HAP-1 (cell line): ENCODE measurements at regions not wholly inside any gene's neighbourhood (a gene's known extent, or its start where the extent isn't known, plus 50 kb on each side); places are given as distances from the start of the nearest gene placed in this dataset.
A peak's percentile ranks its signal among the peaks of the same experiment; 100 is the strongest.

ENCODE experiments used
- DNase-seq, 2 experiments: peaks; one replicate each; pipeline ENCODE4 v3.0.0-alpha.2; 2016 to 2020; ENCODE audit warnings: low spot score in 2 of 2
- H3K27me3 ChIP-seq: fragments of 250-450 bp; sonication (Bioruptor Pico); 2 replicates; pipeline ENCODE4 v1.5.1; 2020; ENCODE audit warnings: low read depth, mild to moderate bottlenecking, moderate library complexity
- H3K36me3 ChIP-seq: fragments of 250-450 bp; sonication (Bioruptor Pico); replicated peaks from 2 replicates; pipeline ENCODE4 v1.5.1; 2020; ENCODE audit warnings: mild to moderate bottlenecking
- H3K4me1 ChIP-seq: fragments of 250-450 bp; sonication (Bioruptor Pico); 2 replicates; pipeline ENCODE4 v1.5.1; 2020; ENCODE audit warnings: mild to moderate bottlenecking
- H3K4me3 ChIP-seq: fragments of 250-450 bp; sonication (Bioruptor Pico); 2 replicates; pipeline ENCODE4 v1.5.1; 2020; ENCODE audit warnings: mild to moderate bottlenecking, moderate library complexity
- H3K9me3 ChIP-seq: fragments of 250-450 bp; sonication (Bioruptor Pico); 2 replicates; pipeline ENCODE4 v1.5.1; 2020; ENCODE audit warnings: mild to moderate bottlenecking, moderate library complexity
- in situ Hi-C: fragments of 300-500 bp; cut with MboI; formaldehyde crosslinking; loops from 3 replicates; pipeline ENCODE4 v1.14.3; 2020; ENCODE audit warnings: low sequenced_read_pairs, inconsistent platforms, mixed read lengths

GRCh38 chr5:27734838-27735237 lies 696.5 kb upstream of the CDH9 start:
- H3K4me3 ChIP-seq, result no peak overlapping the region
- H3K9me3 ChIP-seq, result no peaks in the 10 kb centered on the region
- in situ Hi-C loops, result no loop called here
- no peaks in the 10 kb centered on the region for H3K27me3 ChIP-seq
- H3K4me1 ChIP-seq, result no peaks in the 10 kb centered on the region
- no peak for DNase-seq
- no peaks in the 10 kb centered on the region for H3K36me3 ChIP-seq

GRCh38 chr5:27733237-27733636 lies 694.9 kb upstream of the CDH9 start:
- no peak for DNase-seq
- Histone ChIP-seq H3K4me3 (no peak overlapping the region), H3K27me3 (no peaks in the 10 kb centered on the region), H3K9me3 (no peaks in the 10 kb centered on the region), H3K4me1 (no peaks in the 10 kb centered on the region), H3K36me3 (no peaks in the 10 kb centered on the region)
- in situ Hi-C loops, result no loop called here

- in situ Hi-C loops, result no loop called here
- H3K27me3 ChIP-seq, result no peaks in the 10 kb centered on the region
- H3K9me3 ChIP-seq, result no peaks in the 10 kb centered on the region
- no peaks in the 10 kb centered on the region for H3K36me3 ChIP-seq
- H3K4me1 ChIP-seq, result peaks cover 28% of the 10 kb centered on the region
- DNase-seq, result peak in 1 of 2 experiments; percentile 77
- no peak overlapping the region for H3K4me3 ChIP-seq
Measured at GRCh38 chr5:27727254-27727653, 688.9 kb upstream of the CDH9 start.

- in situ Hi-C loops, result no loop called here
Measured at GRCh38 chr5:27722337-27722736, 684.0 kb upstream of the CDH9 start.

GRCh38 chr5:27708534-27708933 lies 670.1 kb upstream of the CDH9 start:
- no peak for DNase-seq
- Histone ChIP-seq H3K27me3 (no peaks in the 10 kb centered on the region), H3K4me3 (no peak overlapping the region), H3K9me3 (no peaks in the 10 kb centered on the region), H3K4me1 (no peaks in the 10 kb centered on the region), H3K36me3 (no peaks in the 10 kb centered on the region)
- in situ Hi-C loops, result no loop called here

More at GRCh38 chr5:27722337-27722736, 684.0 kb upstream of the CDH9 start:
- Histone ChIP-seq H3K4me3 (no peak overlapping the region), H3K36me3 (no peaks in the 10 kb centered on the region), H3K4me1 (peaks cover 25% of the 10 kb centered on the region), H3K27me3 (no peaks in the 10 kb centered on the region), H3K9me3 (no peaks in the 10 kb centered on the region)
- DNase-seq, result no peak

GRCh38 chr5:27706832-27707231 lies 668.4 kb upstream of the CDH9 start:
- no peak overlapping the region for H3K4me3 ChIP-seq
- no peaks in the 10 kb centered on the region for H3K9me3 ChIP-seq
- no peaks in the 10 kb centered on the region for H3K27me3 ChIP-seq
- DNase-seq, result no peak
- in situ Hi-C loops, result no loop called here
- H3K4me1 ChIP-seq, result peaks cover 10% of the 10 kb centered on the region
- no peaks in the 10 kb centered on the region for H3K36me3 ChIP-seq

GRCh38 chr5:27705661-27706060 lies 667.3 kb upstream of the CDH9 start:
- Histone ChIP-seq H3K4me3 (no peak overlapping the region), H3K27me3 (no peaks in the 10 kb centered on the region), H3K4me1 (peaks cover 11% of the 10 kb centered on the region), H3K36me3 (no peaks in the 10 kb centered on the region), H3K9me3 (no peaks in the 10 kb centered on the region)
- DNase-seq, result no peak
- in situ Hi-C loops, result no loop called here

GRCh38 chr5:27701931-27702903 lies 663.8 kb upstream of the CDH9 start:
- in situ Hi-C loops, result no loop called here

GRCh38 chr5:27700526-27700925 lies 662.1 kb upstream of the CDH9 start:
- DNase-seq, result no peak
- H3K4me3 ChIP-seq, result no peak overlapping the region
- in situ Hi-C loops, result no loop called here
- H3K36me3 ChIP-seq, result no peaks in the 10 kb centered on the region
- H3K27me3 ChIP-seq, result no peaks in the 10 kb centered on the region
- H3K4me1 ChIP-seq, result peaks cover 11% of the 10 kb centered on the region
- H3K9me3 ChIP-seq, result no peaks in the 10 kb centered on the region

More at GRCh38 chr5:27701931-27702903, 663.8 kb upstream of the CDH9 start:
- Histone ChIP-seq H3K4me1 (peaks cover 11% of the 10 kb centered on the region), H3K27me3 (no peaks in the 10 kb centered on the region), H3K9me3 (no peaks in the 10 kb centered on the region), H3K4me3 (no peak overlapping the region), H3K36me3 (no peaks in the 10 kb centered on the region)
- DNase-seq, result peak; percentile 43 to 91

GRCh38 chr5:27682600-27682999 lies 644.2 kb upstream of the CDH9 start:
- H3K9me3 ChIP-seq, result no peaks in the 10 kb centered on the region
- in situ Hi-C loops, result no loop called here
- H3K4me3 ChIP-seq, result no peak overlapping the region
- no peaks in the 10 kb centered on the region for H3K36me3 ChIP-seq
- no peaks in the 10 kb centered on the region for H3K4me1 ChIP-seq
- no peaks in the 10 kb centered on the region for H3K27me3 ChIP-seq
- DNase-seq, result peak; percentile 42 to 44

- Histone ChIP-seq H3K4me3 (no peak overlapping the region), H3K4me1 (no peaks in the 10 kb centered on the region), H3K27me3 (no peaks in the 10 kb centered on the region), H3K36me3 (no peaks in the 10 kb centered on the region), H3K9me3 (no peaks in the 10 kb centered on the region)
- DNase-seq, result peak in 1 of 2 experiments; percentile 37
- in situ Hi-C loops, result no loop called here
Measured at GRCh38 chr5:27652505-27652904, 614.1 kb upstream of the CDH9 start.

- Histone ChIP-seq H3K9me3 (no peaks in the 10 kb centered on the region), H3K36me3 (no peaks in the 10 kb centered on the region), H3K27me3 (no peaks in the 10 kb centered on the region), H3K4me1 (no peaks in the 10 kb centered on the region), H3K4me3 (no peak overlapping the region)
- no peak for DNase-seq
- in situ Hi-C loops, result no loop called here
Measured at GRCh38 chr5:27639005-27639612, 600.7 kb upstream of the CDH9 start.

GRCh38 chr5:27619982-27620381 lies 581.6 kb upstream of the CDH9 start:
- H3K4me3 ChIP-seq, result no peak overlapping the region
- no peaks in the 10 kb centered on the region for H3K9me3 ChIP-seq
- no peak for DNase-seq
- in situ Hi-C loops, result no loop called here
- no peaks in the 10 kb centered on the region for H3K36me3 ChIP-seq
- no peaks in the 10 kb centered on the region for H3K4me1 ChIP-seq
- H3K27me3 ChIP-seq, result no peaks in the 10 kb centered on the region

- in situ Hi-C loops, result no loop called here
- Histone ChIP-seq H3K9me3 (no peaks in the 10 kb centered on the region), H3K36me3 (no peaks in the 10 kb centered on the region), H3K4me1 (no peaks in the 10 kb centered on the region), H3K27me3 (no peaks in the 10 kb centered on the region), H3K4me3 (no peak overlapping the region)
- DNase-seq, result no peak
Measured at GRCh38 chr5:27612161-27612560, 573.8 kb upstream of the CDH9 start.
